Activated CD8-positive, alpha-beta T cell treated with anti-CD3 and anti-CD28 coated beads, Interleukin-2, amount 10 ng/mL, durations not matched to agents 7 days and 5 days (primary cell): ENCODE measurements at regions not wholly inside any gene's neighbourhood (a gene's known extent, or its start where the extent isn't known, plus 50 kb on each side); places are given as distances from the start of the nearest gene placed in this dataset.
"Not testable (repeated sequence)": the region's sequence is repeated elsewhere in the genome, so short reads cannot be mapped to it uniquely, and the experiment has no call there.

ENCODE experiments used
- ATAC-seq: fragments of 150-1000 bp; cut with Tn5 transposase; one replicate; pipeline ENCODE4 v1.10.0; 2021; ENCODE audit warnings: moderate library complexity
- CTCF ChIA-PET: fragments of 350-600 bp; sonication (Branson Sonifier 250); formaldehyde crosslinking; loops from one replicate; lab custom pipeline; 2021; ENCODE audit warnings: antibody characterized with exemption; lab: Charles Lee
- POLR2A ChIA-PET: fragments of 350-600 bp; sonication (Branson Sonifier 250); formaldehyde crosslinking; loops from one replicate; lab custom pipeline; 2021; ENCODE audit warnings: antibody characterized with exemption; lab: Charles Lee
- DNase-seq: peaks from one replicate; pipeline ENCODE4 v3.0.0-alpha.2; 2020
- H3K27ac Mint-ChIP-seq: one replicate; pipeline ENCODE4 v1.8.0; 2021; ENCODE audit warnings: mild to moderate bottlenecking, mixed read lengths
- H3K27me3 Mint-ChIP-seq: one replicate; pipeline ENCODE4 v1.8.0; 2021; ENCODE audit warnings: low read depth, mixed read lengths
- H3K36me3 Mint-ChIP-seq: one replicate; pipeline ENCODE4 v1.8.0; 2021; ENCODE audit warnings: low read depth, mixed read lengths
- H3K4me1 Mint-ChIP-seq: one replicate; pipeline ENCODE4 v1.8.0; 2021; ENCODE audit warnings: low read depth, mixed read lengths
- H3K4me3 Mint-ChIP-seq: one replicate; pipeline ENCODE4 v1.8.0; 2021; ENCODE audit warnings: mild to moderate bottlenecking, mixed read lengths
- H3K9me3 Mint-ChIP-seq: one replicate; pipeline ENCODE4 v1.8.0; 2022; ENCODE audit warnings: mixed read lengths; ENCODE audit not compliant: insufficient read depth

- peaks cover 2% of the 10 kb centered on the region for H3K27me3 Mint-ChIP-seq
- no peaks in the 10 kb centered on the region for H3K4me1 Mint-ChIP-seq
- no peak overlapping the region for H3K4me3 Mint-ChIP-seq
- POLR2A ChIA-PET, result no interaction called here
- peaks cover 5% of the 10 kb centered on the region for H3K9me3 Mint-ChIP-seq
- H3K36me3 Mint-ChIP-seq, result no peaks in the 10 kb centered on the region
- ATAC-seq (no peak), DNase-seq (no peak)
- H3K27ac Mint-ChIP-seq, result no peak overlapping the region
- CTCF ChIA-PET, result no interaction called here
Measured at GRCh38 chr21:35284199-35284598, 235.1 kb upstream of the RUNX1 start.

GRCh38 chr21:35282944-35283343 lies 233.8 kb upstream of the RUNX1 start:
- no peak overlapping the region for H3K4me3 Mint-ChIP-seq
- peaks cover 2% of the 10 kb centered on the region for H3K27me3 Mint-ChIP-seq
- H3K36me3 Mint-ChIP-seq, result no peaks in the 10 kb centered on the region
- ChIA-PET POLR2A (no interaction called here), CTCF (no interaction called here)
- ATAC-seq (no peak), DNase-seq (no peak)
- no peaks in the 10 kb centered on the region for H3K4me1 Mint-ChIP-seq
- no peak overlapping the region for H3K27ac Mint-ChIP-seq
- peaks cover 5% of the 10 kb centered on the region for H3K9me3 Mint-ChIP-seq

- CTCF ChIA-PET, result no interaction called here
Measured at GRCh38 chr21:35281956-35282355, 232.9 kb upstream of the RUNX1 start.

GRCh38 chr21:35280231-35280630 lies 231.1 kb upstream of the RUNX1 start:
- Mint-ChIP-seq H3K4me3 (no peak overlapping the region), H3K9me3 (no peaks in the 10 kb centered on the region), H3K27me3 (peaks cover 2% of the 10 kb centered on the region), H3K27ac (no peak overlapping the region), H3K4me1 (no peaks in the 10 kb centered on the region), H3K36me3 (no peaks in the 10 kb centered on the region)
- ATAC-seq, result no peak
- ChIA-PET POLR2A (interaction anchor here (0.6 kb wide), 1 partner anchor 244 kb away, joined by 3 read pairs; no protein-coding TSS in a partner anchor), CTCF (interaction anchor here (0.6 kb wide), 1 partner anchor 89 kb away, joined by 3 read pairs; no protein-coding TSS in a partner anchor)
- no peak for DNase-seq

More at GRCh38 chr21:35281956-35282355, 232.9 kb upstream of the RUNX1 start:
- H3K27ac Mint-ChIP-seq, result no peak overlapping the region
- H3K4me3 Mint-ChIP-seq, result no peak overlapping the region
- no peaks in the 10 kb centered on the region for H3K9me3 Mint-ChIP-seq
- peaks cover 2% of the 10 kb centered on the region for H3K27me3 Mint-ChIP-seq
- DNase-seq (no peak), ATAC-seq (no peak)
- no peaks in the 10 kb centered on the region for H3K36me3 Mint-ChIP-seq
- no peaks in the 10 kb centered on the region for H3K4me1 Mint-ChIP-seq
- POLR2A ChIA-PET, result no interaction called here

GRCh38 chr21:35275776-35276175 lies 226.7 kb upstream of the RUNX1 start:
- Mint-ChIP-seq H3K9me3 (no peaks in the 10 kb centered on the region), H3K4me1 (no peaks in the 10 kb centered on the region)
- CTCF ChIA-PET, result no interaction called here

GRCh38 chr21:35274923-35275322 lies 225.8 kb upstream of the RUNX1 start:
- Mint-ChIP-seq H3K4me3 (no peak overlapping the region), H3K9me3 (no peaks in the 10 kb centered on the region), H3K4me1 (no peaks in the 10 kb centered on the region), H3K36me3 (no peaks in the 10 kb centered on the region), H3K27ac (no peak overlapping the region), H3K27me3 (peaks cover 5% of the 10 kb centered on the region)
- ChIA-PET POLR2A (no interaction called here), CTCF (no interaction called here)
- no peak for DNase-seq
- no peak for ATAC-seq

More at GRCh38 chr21:35275776-35276175, 226.7 kb upstream of the RUNX1 start:
- no peak overlapping the region for H3K27ac Mint-ChIP-seq
- ATAC-seq (no peak), DNase-seq (no peak)
- H3K36me3 Mint-ChIP-seq, result no peaks in the 10 kb centered on the region
- H3K4me3 Mint-ChIP-seq, result no peak overlapping the region
- peaks cover 5% of the 10 kb centered on the region for H3K27me3 Mint-ChIP-seq
- POLR2A ChIA-PET, result no interaction called here

- Mint-ChIP-seq H3K4me3 (no peak overlapping the region), H3K4me1 (no peaks in the 10 kb centered on the region)
- POLR2A ChIA-PET, result no interaction called here
Measured at GRCh38 chr21:35274090-35274489, 225.0 kb upstream of the RUNX1 start.

GRCh38 chr21:35273333-35273732 lies 224.2 kb upstream of the RUNX1 start:
- POLR2A ChIA-PET, result no interaction called here
- H3K4me3 Mint-ChIP-seq, result no peak overlapping the region
- CTCF ChIA-PET, result no interaction called here

More at GRCh38 chr21:35274090-35274489, 225.0 kb upstream of the RUNX1 start:
- peaks cover 3% of the 10 kb centered on the region for H3K27me3 Mint-ChIP-seq
- no peaks in the 10 kb centered on the region for H3K36me3 Mint-ChIP-seq
- no peaks in the 10 kb centered on the region for H3K9me3 Mint-ChIP-seq
- H3K27ac Mint-ChIP-seq, result no peak overlapping the region
- CTCF ChIA-PET, result no interaction called here
- ATAC-seq, result no peak
- DNase-seq, result no peak

GRCh38 chr21:35271344-35272118 lies 222.4 kb upstream of the RUNX1 start:
- H3K4me1 Mint-ChIP-seq, POLR2A ChIA-PET, H3K4me3 Mint-ChIP-seq, H3K36me3 Mint-ChIP-seq, CTCF ChIA-PET, H3K27ac Mint-ChIP-seq, H3K27me3 Mint-ChIP-seq, ATAC-seq, DNase-seq, H3K9me3 Mint-ChIP-seq: not testable (repeated sequence)

More at GRCh38 chr21:35273333-35273732, 224.2 kb upstream of the RUNX1 start:
- H3K4me1 Mint-ChIP-seq, result no peaks in the 10 kb centered on the region
- no peak overlapping the region for H3K27ac Mint-ChIP-seq
- ATAC-seq (no peak), DNase-seq (no peak)
- H3K27me3 Mint-ChIP-seq, result peaks cover 3% of the 10 kb centered on the region
- no peaks in the 10 kb centered on the region for H3K36me3 Mint-ChIP-seq
- no peaks in the 10 kb centered on the region for H3K9me3 Mint-ChIP-seq

- Mint-ChIP-seq H3K27ac (no peak overlapping the region), H3K4me1 (no peaks in the 10 kb centered on the region), H3K27me3 (no peaks in the 10 kb centered on the region), H3K36me3 (no peaks in the 10 kb centered on the region), H3K9me3 (no peaks in the 10 kb centered on the region), H3K4me3 (no peak overlapping the region)
- CTCF ChIA-PET, result no interaction called here
- no peak for DNase-seq
- ATAC-seq, result no peak
- POLR2A ChIA-PET, result no interaction called here
Measured at GRCh38 chr21:35268817-35269216, 219.7 kb upstream of the RUNX1 start.

GRCh38 chr21:35268261-35268660 lies 219.2 kb upstream of the RUNX1 start:
- Mint-ChIP-seq H3K27me3 (no peaks in the 10 kb centered on the region), H3K27ac (no peak overlapping the region), H3K9me3 (no peaks in the 10 kb centered on the region), H3K36me3 (no peaks in the 10 kb centered on the region), H3K4me1 (no peaks in the 10 kb centered on the region), H3K4me3 (no peak overlapping the region)
- ChIA-PET POLR2A (no interaction called here), CTCF (no interaction called here)
- no peak for ATAC-seq
- no peak for DNase-seq

GRCh38 chr21:35266546-35266945 lies 217.4 kb upstream of the RUNX1 start:
- no peak for DNase-seq
- ChIA-PET POLR2A (no interaction called here), CTCF (no interaction called here)
- Mint-ChIP-seq H3K27ac (no peak overlapping the region), H3K4me1 (no peaks in the 10 kb centered on the region), H3K36me3 (no peaks in the 10 kb centered on the region), H3K27me3 (peaks cover 5% of the 10 kb centered on the region), H3K4me3 (no peak overlapping the region), H3K9me3 (no peaks in the 10 kb centered on the region)
- ATAC-seq, result no peak
